ENCODE measurements at regions not wholly inside any gene's neighbourhood (a gene's known extent, or its start where the extent isn't known, plus 50 kb on each side); places are given as distances from the start of the nearest gene placed in this dataset.

DNA sequence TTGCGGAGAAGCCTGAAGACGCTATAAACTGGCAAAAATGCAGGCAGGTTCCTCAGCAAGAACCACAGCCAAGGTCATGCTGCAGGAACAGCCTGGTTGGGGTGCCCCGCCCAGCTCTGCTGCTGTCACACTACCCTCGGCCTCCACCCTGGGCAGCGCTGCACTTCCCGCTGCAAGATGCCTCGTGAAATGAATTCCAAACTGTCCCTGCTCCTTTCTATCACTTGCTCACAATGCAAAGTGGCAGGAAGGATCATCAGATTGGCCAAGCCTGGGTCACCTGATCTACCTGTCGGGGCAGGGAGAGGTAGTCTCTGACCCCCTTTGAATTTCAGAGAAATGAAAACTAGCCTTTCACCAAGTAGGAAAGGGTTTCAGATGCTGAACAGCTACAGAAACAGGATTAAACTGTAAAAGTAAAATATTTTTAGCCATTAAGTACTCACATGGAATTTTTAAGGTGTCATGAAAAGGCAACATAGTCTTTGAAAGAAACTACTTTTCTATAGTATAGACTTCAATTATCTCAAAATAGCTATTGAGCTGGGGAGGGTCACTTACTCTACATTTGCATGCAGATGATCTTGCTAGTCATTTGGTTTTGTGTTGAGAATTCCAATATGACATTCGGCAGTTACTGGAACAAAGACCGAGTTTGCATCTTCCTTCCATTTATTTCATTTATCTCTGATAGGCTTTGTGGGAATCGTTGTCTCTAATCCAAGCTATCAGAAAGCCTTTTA is 236.4 kb upstream of the ASCC3 start:
- Histone ChIP-seq H2BK15ac (ENCODE audit: low read depth, low read length) (no peak overlapping the region), H2BK120ac (ENCODE audit: low read depth, low read length, poor library complexity, severe bottlenecking) (no peak overlapping the region), H3K4me2 (ENCODE audit: insufficient read depth, insufficient read length, low read length) (peak overlapping the region; percentile 1), H4K8ac (replicated peaks; ENCODE audit: insufficient read length, low read depth, low read length) (no peak overlapping the region), H3K4me1 (ENCODE audit: insufficient read depth, low read length) (no peaks in the 10 kb centered on the region), H4K91ac (ENCODE audit: insufficient read length, low read depth, low read length) (no peak overlapping the region), H3K27ac (ENCODE audit: insufficient read length, low read depth, low read length) (no peak overlapping the region), H3T11ph (ENCODE audit: low read length) (no peak overlapping the region), H3K27me3 (ENCODE audit: insufficient read depth, low read length) (no peaks in the 10 kb centered on the region), H3K79me1 (ENCODE audit: insufficient read depth, low read depth, low read length, poor library complexity, severe bottlenecking) (no peaks in the 10 kb centered on the region), H4K20me1 (ENCODE audit: control insufficient read depth, insufficient read depth, insufficient read length) (no peaks in the 10 kb centered on the region), H2AK5ac (ENCODE audit: insufficient read length, low read length) (no peak overlapping the region), H3K23me2 (ENCODE audit: insufficient read length, low read depth, low read length, poor library complexity, severe bottlenecking) (no peaks in the 10 kb centered on the region), H2BK5ac (ENCODE audit: insufficient read length, low read length) (no peak overlapping the region), H3K56ac (ENCODE audit: insufficient read length, low read depth, low read length) (no peak overlapping the region), H3K9ac (ENCODE audit: extremely low read depth, insufficient read length, low read length) (no peak overlapping the region), H2BK20ac (ENCODE audit: low read depth, low read length, poor library complexity, severe bottlenecking) (no peak overlapping the region), H4K5ac (ENCODE audit: insufficient read length, low read depth, low read length) (no peak overlapping the region), H2BK12ac (ENCODE audit: insufficient read length, low read depth, low read length) (no peak overlapping the region), H3K79me2 (ENCODE audit: insufficient read depth, low read length) (no peaks in the 10 kb centered on the region), H3K18ac (ENCODE audit: insufficient read length, low read depth, low read length) (no peak overlapping the region), H3K4ac (ENCODE audit: low read depth, low read length) (no peak overlapping the region), H2AFZ (ENCODE audit: low read length) (no peak overlapping the region), H3K14ac (ENCODE audit: insufficient read depth, low read length) (no peak overlapping the region), H3K23ac (ENCODE audit: insufficient read length, low read depth, low read length) (no peak overlapping the region), H3K9me3 (ENCODE audit: control insufficient read depth, low read depth, low read length) (no peaks in the 10 kb centered on the region)
- Mint-ChIP-seq H3K4me1 (peaks cover 11 to 19% of the 10 kb centered on the region in 2 experiments), H3K27ac (no peak overlapping the region), H3K9me3 (no peaks in the 10 kb centered on the region), H3K27me3 (ENCODE audit: low read depth) (no peaks in the 10 kb centered on the region), H3K4me3 (peak overlapping the region in 1 of 2 experiments; percentile 13; a peak in 1 of 5 replicates), H3K36me3 (ENCODE audit: insufficient read depth in 1 of 3, low read depth in 3 of 3) (no peaks in the 10 kb centered on the region)
- WGBS (ENCODE audit: extremely low coverage, insufficient read length, low lambda C conversion rate) = no CpG with 5 or more reads among the region's 11 CpGs
- TF ChIP-seq, protein P1, sequence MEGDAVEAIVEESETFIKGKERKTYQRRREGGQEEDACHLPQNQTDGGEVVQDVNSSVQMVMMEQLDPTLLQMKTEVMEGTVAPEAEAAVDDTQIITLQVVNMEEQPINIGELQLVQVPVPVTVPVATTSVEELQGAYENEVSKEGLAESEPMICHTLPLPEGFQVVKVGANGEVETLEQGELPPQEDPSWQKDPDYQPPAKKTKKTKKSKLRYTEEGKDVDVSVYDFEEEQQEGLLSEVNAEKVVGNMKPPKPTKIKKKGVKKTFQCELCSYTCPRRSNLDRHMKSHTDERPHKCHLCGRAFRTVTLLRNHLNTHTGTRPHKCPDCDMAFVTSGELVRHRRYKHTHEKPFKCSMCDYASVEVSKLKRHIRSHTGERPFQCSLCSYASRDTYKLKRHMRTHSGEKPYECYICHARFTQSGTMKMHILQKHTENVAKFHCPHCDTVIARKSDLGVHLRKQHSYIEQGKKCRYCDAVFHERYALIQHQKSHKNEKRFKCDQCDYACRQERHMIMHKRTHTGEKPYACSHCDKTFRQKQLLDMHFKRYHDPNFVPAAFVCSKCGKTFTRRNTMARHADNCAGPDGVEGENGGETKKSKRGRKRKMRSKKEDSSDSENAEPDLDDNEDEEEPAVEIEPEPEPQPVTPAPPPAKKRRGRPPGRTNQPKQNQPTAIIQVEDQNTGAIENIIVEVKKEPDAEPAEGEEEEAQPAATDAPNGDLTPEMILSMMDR (conservative IDR thresholded peaks at IDR 0.05) = no peak
- peak; percentile 79 for DNase-seq

Measured in H9 (cell line).